Activated B cell treated with CpG ODN at 0.5 μM for 24 hours (primary cell): ENCODE measurements at regions not wholly inside any gene's neighbourhood (a gene's known extent, or its start where the extent isn't known, plus 50 kb on each side); places are given as distances from the start of the nearest gene placed in this dataset.
"Not testable (repeated sequence)": the region's sequence is repeated elsewhere in the genome, so short reads cannot be mapped to it uniquely, and the experiment has no call there.

Source experiments
- ATAC-seq: fragments of 200-7000 bp; cut with Tn5 transposase; one replicate; pipeline ENCODE4 v1.10.0; 2021; ENCODE audit warnings: low read depth, mild to moderate bottlenecking, moderate library complexity
- CTCF ChIA-PET: fragments of 350-600 bp; sonication (Branson Sonifier 250); formaldehyde crosslinking; loops from one replicate; lab custom pipeline; 2021; ENCODE audit warnings: antibody characterized with exemption; lab: Charles Lee
- POLR2A ChIA-PET: fragments of 350-600 bp; sonication (Branson Sonifier 250); formaldehyde crosslinking; loops from one replicate; lab custom pipeline; 2021; ENCODE audit warnings: antibody characterized with exemption; lab: Charles Lee
- DNase-seq: peaks from one replicate; pipeline ENCODE4 v3.0.0; 2022
- H3K27ac Mint-ChIP-seq: one replicate; pipeline ENCODE4 v1.8.0; 2020; ENCODE audit warnings: mixed read lengths
- H3K27me3 Mint-ChIP-seq: one replicate; pipeline ENCODE4 v1.8.0; 2021; ENCODE audit warnings: mixed read lengths
- H3K36me3 Mint-ChIP-seq: one replicate; pipeline ENCODE4 v1.8.0; 2021; ENCODE audit warnings: low read depth, mixed read lengths
- H3K4me1 Mint-ChIP-seq: one replicate; pipeline ENCODE4 v1.8.0; 2021; ENCODE audit warnings: mixed read lengths
- H3K4me3 Mint-ChIP-seq: one replicate; pipeline ENCODE4 v1.8.0; 2020; ENCODE audit warnings: mild to moderate bottlenecking, mixed read lengths
- H3K9me3 Mint-ChIP-seq: one replicate; pipeline ENCODE4 v1.8.0; 2020; ENCODE audit warnings: mixed read lengths
- intact Hi-C: fragments of 100-400 bp; cut with micrococcal nuclease; formaldehyde crosslinking; loops from one replicate; pipeline ENCODE4 v1.15.1; 2024
- TF ChIP-seq, protein P1 (sequence below): fragments of 200-600 bp; IDR thresholded peaks from one replicate; pipeline ENCODE4 v1.8.0; 2022; ENCODE audit warnings: antibody characterized with exemption, mild to moderate bottlenecking

DNA sequence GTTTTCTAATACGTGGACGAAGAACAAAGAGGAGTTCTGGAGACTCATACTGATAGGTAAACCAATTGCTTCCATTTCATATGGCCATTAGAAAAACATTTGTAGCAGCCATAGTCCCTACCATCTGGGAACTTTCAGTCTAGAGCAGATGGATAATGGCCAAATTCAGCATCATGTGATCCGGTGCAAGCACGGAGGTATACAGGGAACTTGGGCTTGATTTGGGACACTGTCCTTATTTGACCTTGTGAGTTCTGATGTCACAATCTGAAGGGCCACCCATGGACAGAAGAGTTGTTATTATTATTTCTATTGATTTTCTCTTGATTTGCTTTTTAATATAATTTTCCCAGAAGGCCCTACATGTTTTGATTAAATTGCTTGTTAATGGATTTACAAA is 154.6 kb upstream of the ZNF267 start:
- Mint-ChIP-seq H3K27me3 (no peaks in the 10 kb centered on the region), H3K4me3 (no peak overlapping the region), H3K9me3 (no peaks in the 10 kb centered on the region), H3K36me3 (peaks cover 49% of the 10 kb centered on the region), H3K27ac (no peak overlapping the region), H3K4me1 (peaks cover 40% of the 10 kb centered on the region)
- DNase-seq (no peak), ATAC-seq (no peak)
- TF ChIP-seq, protein P1, sequence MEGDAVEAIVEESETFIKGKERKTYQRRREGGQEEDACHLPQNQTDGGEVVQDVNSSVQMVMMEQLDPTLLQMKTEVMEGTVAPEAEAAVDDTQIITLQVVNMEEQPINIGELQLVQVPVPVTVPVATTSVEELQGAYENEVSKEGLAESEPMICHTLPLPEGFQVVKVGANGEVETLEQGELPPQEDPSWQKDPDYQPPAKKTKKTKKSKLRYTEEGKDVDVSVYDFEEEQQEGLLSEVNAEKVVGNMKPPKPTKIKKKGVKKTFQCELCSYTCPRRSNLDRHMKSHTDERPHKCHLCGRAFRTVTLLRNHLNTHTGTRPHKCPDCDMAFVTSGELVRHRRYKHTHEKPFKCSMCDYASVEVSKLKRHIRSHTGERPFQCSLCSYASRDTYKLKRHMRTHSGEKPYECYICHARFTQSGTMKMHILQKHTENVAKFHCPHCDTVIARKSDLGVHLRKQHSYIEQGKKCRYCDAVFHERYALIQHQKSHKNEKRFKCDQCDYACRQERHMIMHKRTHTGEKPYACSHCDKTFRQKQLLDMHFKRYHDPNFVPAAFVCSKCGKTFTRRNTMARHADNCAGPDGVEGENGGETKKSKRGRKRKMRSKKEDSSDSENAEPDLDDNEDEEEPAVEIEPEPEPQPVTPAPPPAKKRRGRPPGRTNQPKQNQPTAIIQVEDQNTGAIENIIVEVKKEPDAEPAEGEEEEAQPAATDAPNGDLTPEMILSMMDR, result no peak
- ChIA-PET CTCF (no interaction called here), POLR2A (no interaction called here)
- intact Hi-C loops, result no loop called here

DNA sequence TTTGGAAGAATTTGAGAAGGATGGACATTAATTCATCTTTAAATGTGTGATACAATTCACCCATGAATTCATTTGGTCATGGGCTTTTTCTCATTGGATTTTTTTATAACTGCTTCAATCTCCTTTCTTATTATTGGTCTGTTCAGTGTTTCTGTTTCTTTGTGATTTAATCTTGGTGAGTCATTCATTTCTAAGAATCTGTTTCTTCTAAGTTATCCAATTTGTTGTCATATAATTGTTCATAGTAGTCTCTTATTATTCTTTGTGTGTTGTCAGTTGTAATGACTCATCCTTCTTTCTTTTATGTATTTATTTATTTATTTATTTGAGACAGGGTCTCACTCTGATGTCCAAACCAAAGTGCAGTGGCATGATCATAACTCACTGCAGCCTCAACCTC is 146.1 kb upstream of the ZNF267 start:
- H3K9me3 Mint-ChIP-seq, result peaks cover 27% of the 10 kb centered on the region
- no peaks in the 10 kb centered on the region for H3K27me3 Mint-ChIP-seq
- intact Hi-C loops, result no loop called here
- TF ChIP-seq, protein P1, result no peak
- ATAC-seq (no peak), DNase-seq (no peak)
- H3K4me3 Mint-ChIP-seq, result no peak overlapping the region
- H3K36me3 Mint-ChIP-seq, result peaks cover 81% of the 10 kb centered on the region
- ChIA-PET POLR2A (no interaction called here), CTCF (no interaction called here)
- H3K27ac Mint-ChIP-seq, result no peak overlapping the region
- peaks cover 4% of the 10 kb centered on the region for H3K4me1 Mint-ChIP-seq

DNA sequence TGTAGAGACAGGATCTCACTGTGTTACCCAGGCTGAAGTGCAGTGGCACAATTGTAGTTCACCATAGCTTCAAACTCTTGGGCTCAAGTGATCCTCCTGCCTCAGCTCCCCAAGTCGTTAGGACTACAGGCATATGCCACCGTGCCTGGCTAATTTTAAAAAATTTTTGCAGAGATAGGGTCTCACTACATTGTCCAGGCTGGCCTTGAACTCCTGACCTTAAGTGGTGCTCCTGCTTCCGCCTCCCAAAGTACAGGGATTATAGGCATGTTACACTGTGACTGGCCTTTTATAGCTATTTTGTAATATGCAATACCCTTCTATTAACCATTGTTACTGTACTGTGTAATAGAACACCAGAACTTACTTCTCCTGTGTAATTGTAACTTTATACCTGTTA is 139.3 kb upstream of the ZNF267 start:
- intact Hi-C loops, result no loop called here
- ChIA-PET POLR2A (no interaction called here), CTCF (no interaction called here)
- H3K27ac Mint-ChIP-seq, result no peak overlapping the region
- H3K9me3 Mint-ChIP-seq, result peaks cover 50% of the 10 kb centered on the region
- H3K27me3 Mint-ChIP-seq, result no peaks in the 10 kb centered on the region
- TF ChIP-seq, protein P1, result no peak
- ATAC-seq (no peak), DNase-seq (no peak)
- H3K4me3 Mint-ChIP-seq, result no peak overlapping the region
- H3K4me1 Mint-ChIP-seq, result peaks cover 4% of the 10 kb centered on the region
- H3K36me3 Mint-ChIP-seq, result peaks cover 85% of the 10 kb centered on the region

DNA sequence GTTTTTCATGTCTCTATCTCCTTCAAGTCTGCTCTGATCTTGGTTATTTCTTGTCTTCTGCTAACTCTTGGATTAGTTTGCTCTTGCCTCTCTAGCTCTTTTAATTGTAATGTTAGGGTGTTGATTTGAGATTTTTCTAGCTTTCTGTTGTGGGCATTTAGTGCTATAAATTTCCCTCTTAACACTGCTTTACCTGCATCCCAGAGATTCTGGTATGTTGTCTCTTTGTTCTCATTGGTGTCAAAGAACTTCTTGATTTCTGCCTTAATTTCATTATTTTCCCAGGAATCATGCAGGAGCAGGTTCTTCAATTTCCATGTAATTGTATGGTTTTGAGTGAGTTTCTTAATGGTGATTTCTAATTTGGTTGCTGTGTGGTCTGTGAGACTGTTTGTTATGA is 128.5 kb upstream of the ZNF267 start:
- ATAC-seq, CTCF ChIA-PET, intact Hi-C loops: not testable (repeated sequence)

DNA sequence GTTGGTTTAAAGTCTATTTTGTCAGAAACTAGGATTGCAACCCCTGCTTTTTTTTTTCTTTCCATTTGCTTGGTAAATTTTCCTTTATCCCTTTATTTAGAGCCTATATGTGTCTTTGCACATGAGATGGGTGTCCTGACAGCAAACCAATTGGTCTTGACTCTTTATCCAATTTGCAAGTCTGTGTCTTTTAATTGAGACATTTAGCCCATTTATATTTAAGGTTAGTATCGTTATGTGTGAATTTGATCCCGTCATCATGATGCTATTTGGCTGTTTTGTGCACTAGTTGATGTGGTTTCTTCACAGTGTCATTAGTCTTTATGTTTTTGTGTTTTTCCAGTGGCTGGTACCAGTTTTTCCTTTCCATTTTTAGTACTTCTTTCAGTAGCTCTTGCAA is 127.7 kb upstream of the ZNF267 start:
- intact Hi-C loops, result no loop called here
- H3K27me3 Mint-ChIP-seq, result no peaks in the 10 kb centered on the region
- DNase-seq (no peak), ATAC-seq (no peak)
- H3K9me3 Mint-ChIP-seq, result peaks cover 66% of the 10 kb centered on the region
- TF ChIP-seq, protein P1, result no peak
- H3K27ac Mint-ChIP-seq, result no peak overlapping the region
- ChIA-PET POLR2A (no interaction called here), CTCF (no interaction called here)
- no peak overlapping the region for H3K4me3 Mint-ChIP-seq
- H3K36me3 Mint-ChIP-seq, result peaks cover 96% of the 10 kb centered on the region
- H3K4me1 Mint-ChIP-seq, result peaks cover 14% of the 10 kb centered on the region

More for the DNA sequence above, 128.5 kb upstream of the ZNF267 start:
- H3K9me3 Mint-ChIP-seq, result peaks cover 66% of the 10 kb centered on the region
- H3K36me3 Mint-ChIP-seq, result peaks cover 97% of the 10 kb centered on the region
- DNase-seq, POLR2A ChIA-PET, H3K27ac Mint-ChIP-seq, H3K27me3 Mint-ChIP-seq, H3K4me3 Mint-ChIP-seq: not testable (repeated sequence)
- peaks cover 16% of the 10 kb centered on the region for H3K4me1 Mint-ChIP-seq

DNA sequence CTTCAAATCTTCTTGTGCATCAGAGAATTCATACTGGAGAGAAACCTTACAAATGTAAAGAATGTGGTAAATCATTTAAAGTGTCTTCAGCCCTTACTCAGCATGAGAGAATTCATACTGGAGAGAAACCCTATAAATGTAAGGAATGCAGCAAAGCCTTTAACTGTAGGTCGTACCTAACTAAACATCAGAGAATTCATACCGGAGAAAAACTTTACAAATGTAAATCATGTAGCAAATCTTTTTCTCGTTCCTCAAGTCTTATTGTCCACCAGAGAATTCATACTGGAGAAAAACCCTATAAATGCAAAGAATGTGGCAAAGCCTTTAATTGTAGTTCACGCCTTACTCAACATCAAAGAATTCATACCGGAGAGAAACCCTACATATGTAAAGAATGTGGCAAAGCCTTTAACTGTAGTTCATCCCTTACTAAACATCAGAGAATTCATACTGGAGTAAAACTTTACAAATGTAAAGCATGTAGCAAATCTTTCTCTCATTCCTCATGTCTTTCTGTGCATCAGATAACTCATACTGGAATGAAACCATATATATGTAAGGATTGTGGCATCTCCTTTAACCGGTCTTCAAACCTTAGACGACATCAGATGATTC is 118.5 kb upstream of the ZNF267 start:
- DNase-seq (no peak), ATAC-seq (no peak)
- ChIA-PET CTCF (no interaction called here), POLR2A (no interaction called here)
- Mint-ChIP-seq H3K9me3 (peaks cover 50% of the 10 kb centered on the region), H3K36me3 (peaks cover 87% of the 10 kb centered on the region), H3K4me3 (no peak overlapping the region), H3K27me3 (no peaks in the 10 kb centered on the region), H3K4me1 (no peaks in the 10 kb centered on the region), H3K27ac (no peak overlapping the region)
- TF ChIP-seq, protein P1, result no peak
- intact Hi-C loops, result loop anchor here (10.0 kb wide), 1 partner anchor 160 kb away; no protein-coding TSS in a partner anchor
